ENCODE measurements at regions not wholly inside any gene's neighbourhood (a gene's known extent, or its start where the extent isn't known, plus 50 kb on each side); places are given as distances from the start of the nearest gene placed in this dataset.
"Not testable (repeated sequence)": the region's sequence is repeated elsewhere in the genome, so short reads cannot be mapped to it uniquely, and the experiment has no call there.

- no peaks in the 10 kb centered on the region for H3K36me3 Mint-ChIP-seq (ENCODE audit: low read depth)
- peaks cover 2% of the 10 kb centered on the region for H3K9me3 Mint-ChIP-seq
- no peak overlapping the region for H3K27ac Mint-ChIP-seq
- no peak for DNase-seq
- no peaks in the 10 kb centered on the region for H3K4me1 Mint-ChIP-seq (ENCODE audit: low read depth)
- H3K27me3 Mint-ChIP-seq = peaks cover 2% of the 10 kb centered on the region
- H3K4me3 Mint-ChIP-seq = no peak overlapping the region
These were observed 156.3 kb upstream of the LRIG3 start for GRCh38 chr12:59076622-59077021.

GRCh38 chr12:59075968-59076490 is 155.7 kb upstream of the LRIG3 start:
- H3K4me1 Mint-ChIP-seq (ENCODE audit: low read depth) = no peaks in the 10 kb centered on the region
- DNase-seq = no peak
- no peaks in the 10 kb centered on the region for H3K36me3 Mint-ChIP-seq (ENCODE audit: low read depth)
- H3K4me3 Mint-ChIP-seq = no peak overlapping the region
- no peak overlapping the region for H3K27ac Mint-ChIP-seq
- peaks cover 2% of the 10 kb centered on the region for H3K27me3 Mint-ChIP-seq
- H3K9me3 Mint-ChIP-seq = peaks cover 2% of the 10 kb centered on the region

- Mint-ChIP-seq H3K36me3 (ENCODE audit: low read depth) (no peaks in the 10 kb centered on the region), H3K4me1 (ENCODE audit: low read depth) (no peaks in the 10 kb centered on the region), H3K27me3 (peaks cover 2% of the 10 kb centered on the region), H3K9me3 (peaks cover 2% of the 10 kb centered on the region), H3K27ac (no peak overlapping the region), H3K4me3 (no peak overlapping the region)
- DNase-seq = no peak
These were observed 154.8 kb upstream of the LRIG3 start for GRCh38 chr12:59075141-59075540.

- Mint-ChIP-seq H3K9me3 (peaks cover 2% of the 10 kb centered on the region), H3K4me1 (ENCODE audit: low read depth) (no peaks in the 10 kb centered on the region), H3K4me3 (no peak overlapping the region), H3K36me3 (ENCODE audit: low read depth) (no peaks in the 10 kb centered on the region), H3K27ac (no peak overlapping the region), H3K27me3 (peaks cover 2% of the 10 kb centered on the region)
- no peak for DNase-seq
These were observed 150.1 kb upstream of the LRIG3 start for GRCh38 chr12:59070322-59070933.

- no peaks in the 10 kb centered on the region for H3K4me1 Mint-ChIP-seq (ENCODE audit: low read depth)
- no peak overlapping the region for H3K27ac Mint-ChIP-seq
- peaks cover 2% of the 10 kb centered on the region for H3K9me3 Mint-ChIP-seq
- H3K36me3 Mint-ChIP-seq (ENCODE audit: low read depth) = no peaks in the 10 kb centered on the region
- peaks cover 2% of the 10 kb centered on the region for H3K27me3 Mint-ChIP-seq
- H3K4me3 Mint-ChIP-seq = no peak overlapping the region
- DNase-seq = no peak
These were observed 149.2 kb upstream of the LRIG3 start for GRCh38 chr12:59069516-59069915.

- Mint-ChIP-seq H3K36me3 (ENCODE audit: low read depth) (no peaks in the 10 kb centered on the region), H3K4me1 (ENCODE audit: low read depth) (no peaks in the 10 kb centered on the region), H3K9me3 (no peaks in the 10 kb centered on the region), H3K27me3 (no peaks in the 10 kb centered on the region), H3K27ac (no peak overlapping the region), H3K4me3 (no peak overlapping the region)
- DNase-seq = no peak
These were observed 148.1 kb upstream of the LRIG3 start for GRCh38 chr12:59068436-59068835.

- no peaks in the 10 kb centered on the region for H3K9me3 Mint-ChIP-seq
- no peak overlapping the region for H3K4me3 Mint-ChIP-seq
- no peak overlapping the region for H3K27ac Mint-ChIP-seq
- H3K36me3 Mint-ChIP-seq (ENCODE audit: low read depth) = no peaks in the 10 kb centered on the region
- H3K27me3 Mint-ChIP-seq = no peaks in the 10 kb centered on the region
- no peak for DNase-seq
- no peaks in the 10 kb centered on the region for H3K4me1 Mint-ChIP-seq (ENCODE audit: low read depth)
These were observed 146.8 kb upstream of the LRIG3 start for GRCh38 chr12:59067083-59067482.

GRCh38 chr12:59066445-59066844 is 146.1 kb upstream of the LRIG3 start:
- Mint-ChIP-seq H3K27ac (no peak overlapping the region), H3K36me3 (ENCODE audit: low read depth) (no peaks in the 10 kb centered on the region), H3K4me3 (no peak overlapping the region), H3K9me3 (no peaks in the 10 kb centered on the region), H3K4me1 (ENCODE audit: low read depth) (no peaks in the 10 kb centered on the region), H3K27me3 (no peaks in the 10 kb centered on the region)
- DNase-seq = no peak

GRCh38 chr12:59059088-59059935 is 139.0 kb upstream of the LRIG3 start:
- Mint-ChIP-seq H3K9me3 (no peaks in the 10 kb centered on the region), H3K36me3 (ENCODE audit: low read depth) (no peaks in the 10 kb centered on the region), H3K4me1 (ENCODE audit: low read depth) (peaks cover 1% of the 10 kb centered on the region), H3K27me3 (no peaks in the 10 kb centered on the region), H3K4me3 (no peak overlapping the region), H3K27ac (no peak overlapping the region)
- DNase-seq = no peak

- Mint-ChIP-seq H3K4me1 (ENCODE audit: low read depth) (peaks cover 1% of the 10 kb centered on the region), H3K4me3 (no peak overlapping the region), H3K27me3 (no peaks in the 10 kb centered on the region), H3K9me3 (no peaks in the 10 kb centered on the region), H3K27ac (no peak overlapping the region), H3K36me3 (ENCODE audit: low read depth) (no peaks in the 10 kb centered on the region)
- DNase-seq = no peak
These were observed 136.7 kb upstream of the LRIG3 start for GRCh38 chr12:59056966-59057365.

GRCh38 chr12:59055204-59055860 is 135.0 kb upstream of the LRIG3 start:
- no peak for DNase-seq

GRCh38 chr12:59053266-59053899 is 133.1 kb upstream of the LRIG3 start:
- not testable (repeated sequence) for H3K9me3 Mint-ChIP-seq, H3K27me3 Mint-ChIP-seq, H3K27ac Mint-ChIP-seq

More at GRCh38 chr12:59055204-59055860, 135.0 kb upstream of the LRIG3 start:
- no peaks in the 10 kb centered on the region for H3K27me3 Mint-ChIP-seq
- peaks cover 1% of the 10 kb centered on the region for H3K4me1 Mint-ChIP-seq (ENCODE audit: low read depth)
- no peak overlapping the region for H3K27ac Mint-ChIP-seq
- H3K9me3 Mint-ChIP-seq = no peaks in the 10 kb centered on the region
- H3K4me3 Mint-ChIP-seq = no peak overlapping the region
- H3K36me3 Mint-ChIP-seq (ENCODE audit: low read depth) = no peaks in the 10 kb centered on the region

GRCh38 chr12:59046763-59047534 is 126.6 kb upstream of the LRIG3 start:
- H3K36me3 Mint-ChIP-seq (ENCODE audit: low read depth) = no peaks in the 10 kb centered on the region
- H3K27me3 Mint-ChIP-seq = no peaks in the 10 kb centered on the region
- no peaks in the 10 kb centered on the region for H3K4me1 Mint-ChIP-seq (ENCODE audit: low read depth)
- H3K27ac Mint-ChIP-seq = no peak overlapping the region
- no peaks in the 10 kb centered on the region for H3K9me3 Mint-ChIP-seq
- H3K4me3 Mint-ChIP-seq = no peak overlapping the region
- DNase-seq = no peak

More at GRCh38 chr12:59053266-59053899, 133.1 kb upstream of the LRIG3 start:
- not testable (repeated sequence) for H3K36me3 Mint-ChIP-seq (ENCODE audit: low read depth); H3K4me1 Mint-ChIP-seq (ENCODE audit: low read depth); DNase-seq; H3K4me3 Mint-ChIP-seq

- H3K4me1 Mint-ChIP-seq (ENCODE audit: low read depth) = no peaks in the 10 kb centered on the region
- H3K27ac Mint-ChIP-seq = no peak overlapping the region
- no peak overlapping the region for H3K4me3 Mint-ChIP-seq
- DNase-seq = no peak
- no peaks in the 10 kb centered on the region for H3K9me3 Mint-ChIP-seq
- no peaks in the 10 kb centered on the region for H3K36me3 Mint-ChIP-seq (ENCODE audit: low read depth)
- H3K27me3 Mint-ChIP-seq = no peaks in the 10 kb centered on the region
These were observed 124.5 kb upstream of the LRIG3 start for GRCh38 chr12:59044791-59045190.

Measured in activated T-cell treated with anti-CD3 and anti-CD28 coated beads, Interleukin-2, amount 50 U/mL, for 24 hours (primary cell).